Fibroblast of pulmonary artery (primary cell): ENCODE measurements at regions not wholly inside any gene's neighbourhood (a gene's known extent, or its start where the extent isn't known, plus 50 kb on each side); places are given as distances from the start of the nearest gene placed in this dataset.
"Not testable (repeated sequence)": the region's sequence is repeated elsewhere in the genome, so short reads cannot be mapped to it uniquely, and the experiment has no call there.

Experiments
- DNase-seq: peaks from one replicate; pipeline ENCODE4 v3.0.0-alpha.2; 2010; ENCODE audit warnings: low read depth
- H3K4me3 ChIP-seq: replicated peaks from 2 replicates; pipeline ENCODE4 v1.5.1; 2011; ENCODE audit warnings: low read depth, mild to moderate bottlenecking, control low read depth, low read length, moderate library complexity
- CTCF ChIP-seq: IDR thresholded peaks from 2 replicates; pipeline ENCODE4 v1.5.1; 2011; ENCODE audit warnings: mild to moderate bottlenecking, control low read depth, low read length, inconsistent platforms; ENCODE audit errors: missing control alignments

DNA sequence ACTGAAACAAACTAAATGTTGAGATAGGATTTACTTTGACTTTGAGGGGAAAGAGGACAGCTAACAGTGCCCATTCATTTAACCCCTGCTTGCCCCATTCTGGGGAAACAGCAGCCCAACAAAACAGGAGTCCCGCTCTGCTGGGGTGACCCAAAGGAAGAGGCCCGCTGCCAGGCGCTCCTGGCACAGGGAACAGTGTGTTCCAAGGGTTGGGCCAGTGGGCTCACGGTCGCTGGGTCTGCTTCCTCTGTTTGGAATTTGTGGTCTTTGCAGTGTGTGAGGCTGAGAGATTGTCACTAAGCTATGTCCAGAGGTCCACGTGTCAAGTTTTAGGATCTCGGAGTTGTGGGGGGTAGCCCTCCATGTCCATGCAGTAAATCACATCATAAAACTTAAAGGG is 250.4 kb upstream of the C2CD4B start:
- no peak for TF ChIP-seq CTCF
- H3K4me3 ChIP-seq = no peak overlapping the region
- no peak for DNase-seq

- H3K4me3 ChIP-seq = no peak overlapping the region
- DNase-seq = no peak
- TF ChIP-seq CTCF = no peak
Observed at GRCh38 chr15:62416526-62416925, 251.4 kb upstream of the C2CD4B start.

DNA sequence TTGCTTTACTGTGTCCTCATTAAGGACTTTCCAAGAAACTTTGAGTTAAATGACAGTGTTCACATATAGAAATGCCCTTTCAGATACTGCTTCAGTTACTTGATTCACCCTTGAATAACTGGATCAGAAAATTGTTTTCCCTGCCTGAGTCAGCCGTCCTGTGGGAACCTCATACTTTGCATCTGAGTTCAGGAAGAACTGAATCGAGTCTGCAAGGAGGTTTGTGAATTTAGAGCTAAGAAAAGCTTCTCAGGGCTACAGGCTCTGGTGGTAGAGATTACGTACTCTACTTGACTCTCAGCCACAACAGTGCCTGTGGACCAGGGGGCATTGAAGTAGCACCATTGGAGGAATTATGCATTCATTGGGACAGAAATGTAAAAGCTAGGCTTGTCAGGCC is 252.4 kb upstream of the C2CD4B start:
- H3K4me3 ChIP-seq = no peak overlapping the region
- TF ChIP-seq CTCF = no peak
- no peak for DNase-seq

GRCh38 chr15:62418496-62418895 is 253.4 kb upstream of the C2CD4B start:
- not testable (repeated sequence) for DNase-seq, H3K4me3 ChIP-seq

- no peak overlapping the region for H3K4me3 ChIP-seq
- no peak for TF ChIP-seq CTCF
Observed at GRCh38 chr15:62419192-62419591, 254.1 kb upstream of the C2CD4B start.

GRCh38 chr15:62420371-62420770 is 255.3 kb upstream of the C2CD4B start:
- not testable (repeated sequence) for H3K4me3 ChIP-seq

More at GRCh38 chr15:62419192-62419591, 254.1 kb upstream of the C2CD4B start:
- no peak for DNase-seq

GRCh38 chr15:62421289-62421688 is 256.2 kb upstream of the C2CD4B start:
- TF ChIP-seq CTCF = no peak
- H3K4me3 ChIP-seq = no peak overlapping the region
- no peak for DNase-seq

More at GRCh38 chr15:62420371-62420770, 255.3 kb upstream of the C2CD4B start:
- DNase-seq = not testable (repeated sequence)

- no peak for TF ChIP-seq CTCF
- H3K4me3 ChIP-seq = no peak overlapping the region
- DNase-seq = no peak
Observed at GRCh38 chr15:62426387-62426956, 261.4 kb upstream of the C2CD4B start.
